ENCODE measurements at regions not wholly inside any gene's neighbourhood (a gene's known extent, or its start where the extent isn't known, plus 50 kb on each side); places are given as distances from the start of the nearest gene placed in this dataset.

DNA sequence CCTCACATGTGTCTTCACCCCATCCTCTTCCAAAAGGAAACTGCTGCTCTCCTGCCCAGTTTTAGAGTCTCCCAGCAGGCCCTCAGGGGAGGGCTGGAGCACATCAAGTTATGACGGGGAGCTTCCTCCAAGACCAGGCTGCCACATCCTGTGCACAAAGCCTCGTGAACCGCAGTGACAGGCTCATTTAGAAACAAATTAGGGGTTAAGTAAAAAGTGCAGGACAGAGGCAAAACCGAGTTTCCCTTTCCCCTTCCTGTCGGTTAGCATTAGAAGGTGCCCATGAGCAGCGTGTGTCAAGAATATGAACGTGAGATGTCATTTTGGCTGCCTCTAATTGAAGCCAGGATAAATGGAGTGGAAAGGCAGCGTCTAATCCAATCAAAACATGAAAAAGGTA is 199.7 kb downstream of the ARRDC4 start (continued):
- TF ChIP-seq TSHZ2 (CRISPR knock-in tag; IDR thresholded peaks at IDR 0.05): no peak

GRCh38 chr15:98163319-98164045 is 203.0 kb downstream of the ARRDC4 start:
- ATAC-seq: no peak

DNA sequence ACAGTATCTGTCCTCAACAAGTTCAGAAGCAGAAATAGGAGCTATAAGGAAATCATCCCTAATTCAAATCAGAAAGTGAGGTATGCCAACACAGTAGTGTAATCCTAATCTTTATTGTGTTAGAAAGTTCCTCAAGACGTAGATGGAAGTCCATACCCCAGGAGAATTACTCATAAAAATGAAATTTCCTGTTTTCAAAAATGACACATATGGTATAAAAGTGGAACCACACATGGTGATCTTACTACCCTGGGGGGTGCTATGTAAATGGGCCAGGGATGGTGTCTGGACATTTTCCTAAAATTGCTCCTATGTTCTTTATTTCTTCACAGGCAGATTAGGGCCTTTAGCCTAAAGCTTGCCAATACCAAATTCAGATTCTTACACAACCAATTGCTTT is 204.1 kb downstream of the ARRDC4 start:
- ATAC-seq: no peak
- TF ChIP-seq ESRRG (CRISPR knock-in tag; IDR thresholded peaks at IDR 0.05) (no peak), TCF4 (CRISPR knock-in tag; IDR thresholded peaks at IDR 0.05; ENCODE audit: borderline replicate concordance) (no peak), ZFP3 (CRISPR knock-in tag; IDR thresholded peaks at IDR 0.05) (no peak), ZNF565 (CRISPR knock-in tag; conservative IDR thresholded peaks at IDR 0.05; ENCODE audit: low read depth) (no peak), OSR1 (CRISPR knock-in tag; IDR thresholded peaks at IDR 0.05) (no peak), ZC3H10 (CRISPR knock-in tag; IDR thresholded peaks at IDR 0.05) (no peak), ZFP30 (CRISPR knock-in tag; IDR thresholded peaks at IDR 0.05) (no peak), RARB (CRISPR knock-in tag; IDR thresholded peaks at IDR 0.05) (no peak), SNAI2 (CRISPR knock-in tag; IDR thresholded peaks at IDR 0.05) (no peak), CSDC2 (CRISPR knock-in tag; IDR thresholded peaks at IDR 0.05) (no peak)
- TF ChIP-seq, protein P1, sequence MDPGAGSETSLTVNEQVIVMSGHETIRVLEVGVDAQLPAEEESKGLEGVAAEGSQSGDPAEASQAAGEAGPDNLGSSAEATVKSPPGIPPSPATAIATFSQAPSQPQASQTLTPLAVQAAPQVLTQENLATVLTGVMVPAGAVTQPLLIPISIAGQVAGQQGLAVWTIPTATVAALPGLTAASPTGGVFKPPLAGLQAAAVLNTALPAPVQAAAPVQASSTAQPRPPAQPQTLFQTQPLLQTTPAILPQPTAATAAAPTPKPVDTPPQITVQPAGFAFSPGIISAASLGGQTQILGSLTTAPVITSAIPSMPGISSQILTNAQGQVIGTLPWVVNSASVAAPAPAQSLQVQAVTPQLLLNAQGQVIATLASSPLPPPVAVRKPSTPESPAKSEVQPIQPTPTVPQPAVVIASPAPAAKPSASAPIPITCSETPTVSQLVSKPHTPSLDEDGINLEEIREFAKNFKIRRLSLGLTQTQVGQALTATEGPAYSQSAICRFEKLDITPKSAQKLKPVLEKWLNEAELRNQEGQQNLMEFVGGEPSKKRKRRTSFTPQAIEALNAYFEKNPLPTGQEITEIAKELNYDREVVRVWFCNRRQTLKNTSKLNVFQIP (CRISPR knock-in tag; IDR thresholded peaks at IDR 0.05; ENCODE audit: borderline replicate concordance, low read depth): no peak

More at GRCh38 chr15:98163319-98164045, 203.0 kb downstream of the ARRDC4 start:
- no peak for TF ChIP-seq ZC3H10 (CRISPR knock-in tag; IDR thresholded peaks at IDR 0.05)
- TF ChIP-seq BACH2 (CRISPR knock-in tag; IDR thresholded peaks at IDR 0.05; ENCODE audit: borderline replicate concordance): no peak
- no peak for TF ChIP-seq GLIS3 (CRISPR knock-in tag; IDR thresholded peaks at IDR 0.05)
- TF ChIP-seq RARB (CRISPR knock-in tag; IDR thresholded peaks at IDR 0.05): no peak
- TF ChIP-seq PPARA (CRISPR knock-in tag; IDR thresholded peaks at IDR 0.05; ENCODE audit: borderline replicate concordance): no peak
- TF ChIP-seq, protein P2, sequence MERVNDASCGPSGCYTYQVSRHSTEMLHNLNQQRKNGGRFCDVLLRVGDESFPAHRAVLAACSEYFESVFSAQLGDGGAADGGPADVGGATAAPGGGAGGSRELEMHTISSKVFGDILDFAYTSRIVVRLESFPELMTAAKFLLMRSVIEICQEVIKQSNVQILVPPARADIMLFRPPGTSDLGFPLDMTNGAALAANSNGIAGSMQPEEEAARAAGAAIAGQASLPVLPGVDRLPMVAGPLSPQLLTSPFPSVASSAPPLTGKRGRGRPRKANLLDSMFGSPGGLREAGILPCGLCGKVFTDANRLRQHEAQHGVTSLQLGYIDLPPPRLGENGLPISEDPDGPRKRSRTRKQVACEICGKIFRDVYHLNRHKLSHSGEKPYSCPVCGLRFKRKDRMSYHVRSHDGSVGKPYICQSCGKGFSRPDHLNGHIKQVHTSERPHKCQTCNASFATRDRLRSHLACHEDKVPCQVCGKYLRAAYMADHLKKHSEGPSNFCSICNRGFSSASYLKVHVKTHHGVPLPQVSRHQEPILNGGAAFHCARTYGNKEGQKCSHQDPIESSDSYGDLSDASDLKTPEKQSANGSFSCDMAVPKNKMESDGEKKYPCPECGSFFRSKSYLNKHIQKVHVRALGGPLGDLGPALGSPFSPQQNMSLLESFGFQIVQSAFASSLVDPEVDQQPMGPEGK (CRISPR knock-in tag; IDR thresholded peaks at IDR 0.05; ENCODE audit: borderline replicate concordance): no peak
- TF ChIP-seq, protein P1 (CRISPR knock-in tag; IDR thresholded peaks at IDR 0.05; ENCODE audit: borderline replicate concordance, low read depth): no peak
- no peak for TF ChIP-seq CSDC2 (CRISPR knock-in tag; IDR thresholded peaks at IDR 0.05)
- TF ChIP-seq ZNF565 (CRISPR knock-in tag; conservative IDR thresholded peaks at IDR 0.05; ENCODE audit: low read depth): no peak
- TF ChIP-seq ZNF8 (CRISPR knock-in tag; IDR thresholded peaks at IDR 0.05): no peak
- TF ChIP-seq CSRNP3 (CRISPR knock-in tag; IDR thresholded peaks at IDR 0.05): no peak
- TF ChIP-seq ZFP30 (CRISPR knock-in tag; IDR thresholded peaks at IDR 0.05): no peak
- TF ChIP-seq SNAI2 (CRISPR knock-in tag; IDR thresholded peaks at IDR 0.05): no peak
- no peak for TF ChIP-seq ESRRG (CRISPR knock-in tag; IDR thresholded peaks at IDR 0.05)
- TF ChIP-seq TOX (CRISPR knock-in tag; IDR thresholded peaks at IDR 0.05; ENCODE audit: borderline replicate concordance): no peak
- no peak for TF ChIP-seq ZNF70 (CRISPR knock-in tag; IDR thresholded peaks at IDR 0.05)
- TF ChIP-seq ISL1 (CRISPR knock-in tag; IDR thresholded peaks at IDR 0.05): no peak
- no peak for TF ChIP-seq TCF4 (CRISPR knock-in tag; IDR thresholded peaks at IDR 0.05; ENCODE audit: borderline replicate concordance)
- TF ChIP-seq OSR1 (CRISPR knock-in tag; IDR thresholded peaks at IDR 0.05): no peak
- TF ChIP-seq, protein P3, sequence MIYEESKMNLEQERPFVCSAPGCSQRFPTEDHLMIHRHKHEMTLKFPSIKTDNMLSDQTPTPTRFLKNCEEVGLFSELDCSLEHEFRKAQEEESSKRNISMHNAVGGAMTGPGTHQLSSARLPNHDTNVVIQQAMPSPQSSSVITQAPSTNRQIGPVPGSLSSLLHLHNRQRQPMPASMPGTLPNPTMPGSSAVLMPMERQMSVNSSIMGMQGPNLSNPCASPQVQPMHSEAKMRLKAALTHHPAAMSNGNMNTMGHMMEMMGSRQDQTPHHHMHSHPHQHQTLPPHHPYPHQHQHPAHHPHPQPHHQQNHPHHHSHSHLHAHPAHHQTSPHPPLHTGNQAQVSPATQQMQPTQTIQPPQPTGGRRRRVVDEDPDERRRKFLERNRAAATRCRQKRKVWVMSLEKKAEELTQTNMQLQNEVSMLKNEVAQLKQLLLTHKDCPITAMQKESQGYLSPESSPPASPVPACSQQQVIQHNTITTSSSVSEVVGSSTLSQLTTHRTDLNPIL (CRISPR knock-in tag; IDR thresholded peaks at IDR 0.05; ENCODE audit: low read depth): no peak
